ENCODE measurements at regions not wholly inside any gene's neighbourhood (a gene's known extent, or its start where the extent isn't known, plus 50 kb on each side); places are given as distances from the start of the nearest gene placed in this dataset.

DNA sequence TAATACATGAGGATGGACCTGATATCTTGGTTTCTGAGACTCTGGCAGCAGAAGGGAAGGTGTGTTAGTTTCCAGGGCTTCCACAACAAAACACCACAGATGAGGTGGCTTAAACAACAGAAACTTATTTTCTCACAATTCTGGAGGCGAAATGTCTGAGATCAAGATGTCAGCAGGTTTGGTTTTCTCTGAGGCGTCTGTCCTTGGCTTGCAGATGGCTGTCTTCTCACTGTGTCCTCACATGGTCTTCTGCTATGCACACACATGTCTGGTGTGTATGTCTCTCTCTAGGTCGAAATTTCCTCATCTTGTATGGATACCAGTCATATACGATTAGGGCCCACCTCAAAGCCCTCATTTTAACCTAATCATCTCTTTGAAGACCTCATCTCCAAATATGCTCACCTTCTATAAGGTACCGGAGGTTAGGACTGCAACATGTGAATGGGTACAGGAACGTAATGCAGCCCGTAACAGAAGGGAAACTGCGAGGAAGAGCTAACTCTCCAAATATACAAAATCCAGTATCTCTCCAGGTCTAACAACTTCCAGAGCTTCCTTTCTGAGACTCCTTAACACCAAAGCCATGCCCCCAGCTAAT lies 139.8 kb upstream of the SMARCA2 start:
- CTCF ChIA-PET = interaction anchor here (1.0 to 2.0 kb wide), 7 partner anchors 23 to 65 kb away, joined by 3 to 6 read pairs (median 3); no protein-coding TSS in a partner anchor
- DNase-seq (ENCODE audit: extremely low spot score) = no peak
- POLR2A ChIA-PET = interaction anchor here (0.6 to 1.4 kb wide), 3 partner anchors 41 to 577 kb away, joined by 3 to 5 read pairs (median 3); partner anchors contain the start of gene SMARCA2
- TF ChIP-seq, protein P1, sequence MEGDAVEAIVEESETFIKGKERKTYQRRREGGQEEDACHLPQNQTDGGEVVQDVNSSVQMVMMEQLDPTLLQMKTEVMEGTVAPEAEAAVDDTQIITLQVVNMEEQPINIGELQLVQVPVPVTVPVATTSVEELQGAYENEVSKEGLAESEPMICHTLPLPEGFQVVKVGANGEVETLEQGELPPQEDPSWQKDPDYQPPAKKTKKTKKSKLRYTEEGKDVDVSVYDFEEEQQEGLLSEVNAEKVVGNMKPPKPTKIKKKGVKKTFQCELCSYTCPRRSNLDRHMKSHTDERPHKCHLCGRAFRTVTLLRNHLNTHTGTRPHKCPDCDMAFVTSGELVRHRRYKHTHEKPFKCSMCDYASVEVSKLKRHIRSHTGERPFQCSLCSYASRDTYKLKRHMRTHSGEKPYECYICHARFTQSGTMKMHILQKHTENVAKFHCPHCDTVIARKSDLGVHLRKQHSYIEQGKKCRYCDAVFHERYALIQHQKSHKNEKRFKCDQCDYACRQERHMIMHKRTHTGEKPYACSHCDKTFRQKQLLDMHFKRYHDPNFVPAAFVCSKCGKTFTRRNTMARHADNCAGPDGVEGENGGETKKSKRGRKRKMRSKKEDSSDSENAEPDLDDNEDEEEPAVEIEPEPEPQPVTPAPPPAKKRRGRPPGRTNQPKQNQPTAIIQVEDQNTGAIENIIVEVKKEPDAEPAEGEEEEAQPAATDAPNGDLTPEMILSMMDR (IDR thresholded peaks at IDR 0.05; ENCODE audit: control extremely low read depth, extremely low read depth, low read depth, missing control alignments) = no peak

DNA sequence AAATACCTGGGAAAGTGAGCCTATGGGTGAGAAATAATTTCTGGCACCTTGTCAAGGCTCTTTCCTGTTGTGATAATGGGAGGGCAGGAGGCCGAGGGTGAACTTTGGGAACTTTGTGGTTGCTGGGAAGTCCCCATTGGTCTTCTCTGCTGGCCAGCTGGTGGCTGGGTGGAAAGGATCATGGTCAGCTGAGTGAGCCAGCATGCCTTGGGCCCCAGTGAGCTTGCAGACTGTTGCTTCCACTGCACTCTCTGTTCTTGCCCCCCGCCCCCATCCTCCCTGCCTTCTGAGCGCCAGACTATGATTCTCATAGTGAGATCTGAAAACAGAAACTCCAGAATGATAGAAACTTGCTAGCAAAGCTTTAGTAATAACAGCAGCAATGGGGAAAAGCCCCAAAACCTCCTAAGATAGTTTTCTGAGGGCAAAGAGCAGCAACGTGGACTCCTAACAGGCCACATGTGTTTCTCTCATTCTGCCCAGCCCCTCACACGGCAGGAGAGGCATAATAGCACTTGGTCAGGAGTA lies 139.2 kb upstream of the SMARCA2 start:
- ChIA-PET POLR2A (interaction anchor here (0.8 to 1.4 kb wide), 3 partner anchors 31 to 139 kb away, joined by 3 to 5 read pairs (median 3); partner anchors contain the start of gene SMARCA2), CTCF (interaction anchor here (1.0 to 2.0 kb wide), 5 partner anchors 23 to 64 kb away, joined by 3 to 6 read pairs (median 3); no protein-coding TSS in a partner anchor)
- DNase-seq (ENCODE audit: extremely low spot score) = peak; percentile 70
- TF ChIP-seq, protein P1 (IDR thresholded peaks at IDR 0.05; ENCODE audit: control extremely low read depth, extremely low read depth, low read depth, missing control alignments) = no peak

DNA sequence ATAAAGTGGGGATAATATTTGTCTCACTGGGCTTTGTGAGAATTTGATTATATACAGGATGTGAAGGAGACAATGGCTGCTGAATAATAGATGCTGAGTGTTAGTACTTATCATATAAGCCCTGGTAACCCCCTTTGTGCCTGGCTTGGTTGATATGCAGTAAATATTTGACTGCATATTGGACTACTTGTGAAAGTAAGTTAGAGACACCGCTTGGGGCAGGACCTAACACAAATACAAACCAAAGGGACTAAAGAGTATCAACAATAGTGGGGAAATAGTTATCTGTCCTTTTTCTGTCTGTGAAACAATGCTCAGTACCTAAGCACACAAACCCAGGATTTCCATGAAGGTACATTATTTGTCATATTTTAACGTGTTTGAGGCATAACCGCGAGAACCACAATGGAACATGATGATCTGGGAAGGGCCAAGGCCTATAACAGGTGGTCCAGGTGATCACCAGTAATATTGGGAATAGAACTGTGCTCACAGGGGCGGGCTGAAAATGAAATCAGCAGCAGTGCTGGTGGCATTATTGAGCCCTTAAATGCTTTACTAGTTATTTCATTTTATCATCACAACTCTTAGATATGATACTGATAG lies 138.2 kb upstream of the SMARCA2 start:
- TF ChIP-seq, protein P1 (IDR thresholded peaks at IDR 0.05; ENCODE audit: control extremely low read depth, extremely low read depth, low read depth, missing control alignments) = no peak
- CTCF ChIA-PET = interaction anchor here (1.3 to 2.0 kb wide), 3 partner anchors 27 to 63 kb away, joined by 3 to 6 read pairs (median 5); no protein-coding TSS in a partner anchor
- no peak for DNase-seq (ENCODE audit: extremely low spot score)

DNA sequence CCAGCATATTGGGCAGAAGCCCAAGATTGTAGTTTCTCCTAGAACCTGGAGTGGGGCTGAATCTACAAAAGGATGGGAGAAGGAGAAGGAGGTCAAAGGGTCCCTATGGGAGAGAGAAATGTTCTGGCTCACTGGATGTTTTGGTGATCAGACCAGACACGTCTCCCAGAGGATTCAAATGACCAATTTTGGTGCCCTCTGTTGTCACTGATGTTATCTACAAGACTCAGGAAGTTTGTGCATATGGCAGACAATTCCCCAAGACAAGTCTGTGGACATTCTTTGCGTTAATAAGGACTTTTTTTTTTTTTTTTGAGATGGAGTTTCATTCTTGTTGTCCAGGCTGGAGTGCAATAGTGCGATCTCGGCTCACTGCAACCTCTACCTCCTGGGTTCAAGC lies 137.2 kb upstream of the SMARCA2 start:
- POLR2A ChIA-PET = no interaction called here
- TF ChIP-seq, protein P1 (IDR thresholded peaks at IDR 0.05; ENCODE audit: control extremely low read depth, extremely low read depth, low read depth, missing control alignments) = no peak
- CTCF ChIA-PET = no interaction called here
- DNase-seq (ENCODE audit: extremely low spot score) = no peak

More for the DNA sequence above, 138.2 kb upstream of the SMARCA2 start:
- POLR2A ChIA-PET = interaction anchor here (0.8 kb wide), 1 partner anchor 30 kb away, joined by 3 read pairs; no protein-coding TSS in a partner anchor

DNA sequence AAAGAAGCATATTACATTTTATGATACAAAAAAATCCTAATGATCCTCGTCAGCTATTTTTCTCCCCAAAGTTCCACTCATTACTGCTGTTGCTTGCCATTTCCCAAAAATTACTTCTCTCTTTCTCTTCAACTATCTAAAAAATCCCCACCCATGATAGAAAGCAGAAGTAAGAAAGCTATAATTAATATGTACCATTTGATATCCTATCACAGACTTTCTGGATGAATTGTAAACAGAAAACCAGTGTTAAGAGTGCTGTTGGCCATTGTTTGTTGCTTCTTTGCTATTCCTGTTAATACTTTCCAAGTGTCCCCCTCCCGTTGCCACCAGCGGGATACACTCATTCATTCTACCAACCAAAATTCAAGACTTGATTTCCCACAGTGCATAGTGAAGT lies 136.3 kb upstream of the SMARCA2 start:
- TF ChIP-seq, protein P1 (IDR thresholded peaks at IDR 0.05; ENCODE audit: control extremely low read depth, extremely low read depth, low read depth, missing control alignments) = no peak
- POLR2A ChIA-PET = interaction anchor here (0.6 kb wide), 2 partner anchors 135 to 145 kb away, joined by 3 read pairs; no protein-coding TSS in a partner anchor
- CTCF ChIA-PET = interaction anchor here (0.9 to 3.3 kb wide), 4 partner anchors 10 to 61 kb away, joined by 3 to 15 read pairs (median 4); no protein-coding TSS in a partner anchor
- no peak for DNase-seq (ENCODE audit: extremely low spot score)

DNA sequence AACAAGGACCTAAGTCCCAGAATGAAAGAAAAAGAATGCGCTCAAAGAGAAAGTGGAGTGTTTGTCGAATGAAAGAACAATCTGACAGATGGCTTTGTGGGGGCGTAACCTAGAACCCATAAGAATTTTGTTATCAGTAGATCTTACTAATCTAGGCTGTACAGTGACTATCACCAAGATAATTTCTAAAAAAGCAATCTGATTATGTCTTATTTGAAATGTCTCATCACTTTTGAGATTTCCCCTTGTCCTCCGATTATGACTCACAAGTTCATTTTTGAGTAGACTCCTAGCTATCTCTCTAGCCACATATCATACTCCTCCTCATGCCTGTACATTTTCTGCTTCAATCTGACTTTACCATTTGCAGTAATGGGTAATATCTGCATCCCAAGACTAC lies 135.6 kb upstream of the SMARCA2 start:
- peak; percentile 35 for DNase-seq (ENCODE audit: extremely low spot score)
- ChIA-PET POLR2A (no interaction called here), CTCF (interaction anchor here (0.8 to 3.3 kb wide), 8 partner anchors 8 to 119 kb away, joined by 3 to 15 read pairs (median 4); no protein-coding TSS in a partner anchor)
- TF ChIP-seq, protein P1 (IDR thresholded peaks at IDR 0.05; ENCODE audit: control extremely low read depth, extremely low read depth, low read depth, missing control alignments) = no peak

All from GM10248 (cell line).